22Rv1 (cell line): ENCODE measurements at regions not wholly inside any gene's neighbourhood (a gene's known extent, or its start where the extent isn't known, plus 50 kb on each side); places are given as distances from the start of the nearest gene placed in this dataset.

Source experiments
- ZFX ChIP-seq: fragments of 450-650 bp; IDR thresholded peaks from 2 replicates; pipeline ENCODE4 v1.6.1; 2017; ENCODE audit warnings: antibody characterized with exemption, borderline replicate concordance
- TF ChIP-seq, protein P1 (sequence below): fragments of 450-650 bp; IDR thresholded peaks from 2 replicates; pipeline ENCODE4 v1.5.1; 2017; ENCODE audit warnings: mild to moderate bottlenecking

DNA sequence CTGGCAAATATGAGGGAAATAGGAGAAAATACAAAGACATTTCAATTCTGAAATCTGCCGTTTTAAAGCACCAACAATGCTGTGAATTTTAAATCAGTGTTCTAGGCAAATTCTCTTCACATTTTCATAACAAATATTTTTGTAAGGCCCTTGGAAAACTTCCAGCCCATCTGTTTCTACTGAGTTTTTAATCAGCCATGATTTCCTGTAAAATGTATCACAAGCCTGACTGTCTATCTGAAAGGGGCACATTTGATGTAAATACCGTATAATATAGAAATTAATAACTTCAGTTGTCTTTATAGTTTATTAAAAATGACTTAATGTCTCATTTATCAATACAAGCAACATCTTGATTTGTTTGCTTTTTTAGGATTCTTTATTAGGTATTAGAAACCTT, 454.7 kb downstream of the PYDC2 start:
- TF ChIP-seq, protein P1, sequence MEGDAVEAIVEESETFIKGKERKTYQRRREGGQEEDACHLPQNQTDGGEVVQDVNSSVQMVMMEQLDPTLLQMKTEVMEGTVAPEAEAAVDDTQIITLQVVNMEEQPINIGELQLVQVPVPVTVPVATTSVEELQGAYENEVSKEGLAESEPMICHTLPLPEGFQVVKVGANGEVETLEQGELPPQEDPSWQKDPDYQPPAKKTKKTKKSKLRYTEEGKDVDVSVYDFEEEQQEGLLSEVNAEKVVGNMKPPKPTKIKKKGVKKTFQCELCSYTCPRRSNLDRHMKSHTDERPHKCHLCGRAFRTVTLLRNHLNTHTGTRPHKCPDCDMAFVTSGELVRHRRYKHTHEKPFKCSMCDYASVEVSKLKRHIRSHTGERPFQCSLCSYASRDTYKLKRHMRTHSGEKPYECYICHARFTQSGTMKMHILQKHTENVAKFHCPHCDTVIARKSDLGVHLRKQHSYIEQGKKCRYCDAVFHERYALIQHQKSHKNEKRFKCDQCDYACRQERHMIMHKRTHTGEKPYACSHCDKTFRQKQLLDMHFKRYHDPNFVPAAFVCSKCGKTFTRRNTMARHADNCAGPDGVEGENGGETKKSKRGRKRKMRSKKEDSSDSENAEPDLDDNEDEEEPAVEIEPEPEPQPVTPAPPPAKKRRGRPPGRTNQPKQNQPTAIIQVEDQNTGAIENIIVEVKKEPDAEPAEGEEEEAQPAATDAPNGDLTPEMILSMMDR: no peak
- no peak for TF ChIP-seq ZFX
